PFSK-1 (cell line): ENCODE measurements at regions not wholly inside any gene's neighbourhood (a gene's known extent, or its start where the extent isn't known, plus 50 kb on each side); places are given as distances from the start of the nearest gene placed in this dataset.

Source experiments
- POLR2AphosphoS5 ChIP-seq: IDR thresholded peaks from 2 replicates; pipeline ENCODE4 v1.6.1; 2012; ENCODE audit warnings: low read depth, mild to moderate bottlenecking, control low read depth, low read length, moderate library complexity
- SIN3A ChIP-seq: IDR thresholded peaks from 2 replicates; pipeline ENCODE4 v1.6.1; 2012; ENCODE audit warnings: mild to moderate bottlenecking, low read length, moderate library complexity, borderline replicate concordance; ENCODE audit not compliant: insufficient read depth

- no peak for TF ChIP-seq POLR2AphosphoS5
- TF ChIP-seq SIN3A, result no peak
These were observed 251.3 kb downstream of the BCOR start for GRCh38 chrX:39846460-39846859.
